H9 (cell line): ENCODE measurements at regions not wholly inside any gene's neighbourhood (a gene's known extent, or its start where the extent isn't known, plus 50 kb on each side); places are given as distances from the start of the nearest gene placed in this dataset.

ENCODE experiments used
- DNase-seq: peaks from one replicate; pipeline ENCODE4 v3.0.0-alpha.2; 2017
- H2AFZ ChIP-seq: one replicate; pipeline ENCODE4 v1.6.1; 2013; ENCODE audit warnings: mild to moderate bottlenecking, low read length, control low read depth, moderate library complexity
- H2AK5ac ChIP-seq: 2 replicates; pipeline ENCODE4 v1.6.1; 2013; ENCODE audit warnings: low read length, control low read depth, mixed read lengths; ENCODE audit not compliant: insufficient read length
- H2BK120ac ChIP-seq: one replicate; pipeline ENCODE4 v1.6.1; 2013; ENCODE audit warnings: low read depth, mild to moderate bottlenecking, low read length, control low read depth, inconsistent platforms; ENCODE audit not compliant: poor library complexity, severe bottlenecking
- H2BK12ac ChIP-seq: 2 replicates; pipeline ENCODE4 v1.6.1; 2013; ENCODE audit warnings: low read length, control low read depth, mixed read lengths, low read depth; ENCODE audit not compliant: insufficient read length
- H2BK15ac ChIP-seq: 2 replicates; pipeline ENCODE4 v1.6.1; 2013; ENCODE audit warnings: low read depth, low read length, control low read depth
- H2BK20ac ChIP-seq: one replicate; pipeline ENCODE4 v1.6.1; 2013; ENCODE audit warnings: low read depth, mild to moderate bottlenecking, low read length, control low read depth, inconsistent platforms; ENCODE audit not compliant: poor library complexity, severe bottlenecking
- H2BK5ac ChIP-seq: 2 replicates; pipeline ENCODE4 v1.6.1; 2013; ENCODE audit warnings: low read length, control low read depth, mixed read lengths; ENCODE audit not compliant: insufficient read length
- H3K14ac ChIP-seq: 2 replicates; pipeline ENCODE4 v1.6.1; 2013; ENCODE audit warnings: low read length, control low read depth; ENCODE audit not compliant: insufficient read depth
- H3K18ac ChIP-seq: 2 replicates; pipeline ENCODE4 v1.6.1; 2013; ENCODE audit warnings: low read depth, mild to moderate bottlenecking, mixed read lengths, low read length, control low read depth; ENCODE audit not compliant: insufficient read length
- H3K23ac ChIP-seq: 2 replicates; pipeline ENCODE4 v1.6.1; 2013; ENCODE audit warnings: low read length, control low read depth, mixed read lengths, low read depth; ENCODE audit not compliant: insufficient read length
- H3K23me2 ChIP-seq: 2 replicates; pipeline ENCODE4 v1.6.1; 2013; ENCODE audit warnings: low read depth, mild to moderate bottlenecking, mixed read lengths, low read length, control low read depth; ENCODE audit not compliant: insufficient read length, poor library complexity, severe bottlenecking
- H3K27ac ChIP-seq: 2 replicates; pipeline ENCODE4 v1.5.1; 2013; ENCODE audit warnings: low read length, control low read depth, mixed read lengths, low read depth; ENCODE audit not compliant: insufficient read length
- H3K27me3 ChIP-seq: 2 replicates; pipeline ENCODE4 v1.6.1; 2013; ENCODE audit warnings: low read length, control low read depth, inconsistent platforms; ENCODE audit not compliant: insufficient read depth
- H3K4ac ChIP-seq: 2 replicates; pipeline ENCODE4 v1.6.1; 2013; ENCODE audit warnings: low read depth, mild to moderate bottlenecking, control low read depth, inconsistent platforms, low read length, moderate library complexity
- H3K4me1 ChIP-seq: 2 replicates; pipeline ENCODE4 v1.6.1; 2013; ENCODE audit warnings: low read length, control low read depth, inconsistent platforms; ENCODE audit not compliant: insufficient read depth
- H3K4me2 ChIP-seq: 2 replicates; pipeline ENCODE4 v1.6.1; 2013; ENCODE audit warnings: low read length, control low read depth, mixed read lengths; ENCODE audit not compliant: insufficient read length, insufficient read depth
- H3K56ac ChIP-seq: 2 replicates; pipeline ENCODE4 v1.6.1; 2013; ENCODE audit warnings: low read depth, mild to moderate bottlenecking, mixed read lengths, low read length, control low read depth; ENCODE audit not compliant: insufficient read length
- H3K79me1 ChIP-seq: 2 replicates; pipeline ENCODE4 v1.6.1; 2013; ENCODE audit warnings: low read depth, mild to moderate bottlenecking, moderate library complexity, low read length, control low read depth, inconsistent platforms; ENCODE audit not compliant: insufficient read depth, poor library complexity, severe bottlenecking
- H3K79me2 ChIP-seq: 2 replicates; pipeline ENCODE4 v1.6.1; 2013; ENCODE audit warnings: low read length, control low read depth, inconsistent platforms; ENCODE audit not compliant: insufficient read depth
- H3K9ac ChIP-seq: 2 replicates; pipeline ENCODE4 v1.6.1; 2013; ENCODE audit warnings: low read length, control low read depth, mixed read lengths; ENCODE audit not compliant: insufficient read length; ENCODE audit errors: extremely low read depth
- H3K9me3 ChIP-seq: one replicate; pipeline ENCODE4 v1.6.1; 2013; ENCODE audit warnings: low read depth, low read length, inconsistent platforms; ENCODE audit not compliant: control insufficient read depth
- H3T11ph ChIP-seq: one replicate; pipeline ENCODE4 v1.6.1; 2013; ENCODE audit warnings: mild to moderate bottlenecking, low read length, control low read depth, inconsistent platforms
- H4K20me1 ChIP-seq: one replicate; pipeline ENCODE4 v1.6.1; 2013; ENCODE audit not compliant: control insufficient read depth, insufficient read length, insufficient read depth
- H4K5ac ChIP-seq: 2 replicates; pipeline ENCODE4 v1.6.1; 2013; ENCODE audit warnings: low read depth, mild to moderate bottlenecking, mixed read lengths, low read length, control low read depth; ENCODE audit not compliant: insufficient read length
- H4K8ac ChIP-seq: replicated peaks from 2 replicates; pipeline ENCODE4 v1.6.1; 2013; ENCODE audit warnings: low read length, control low read depth, mixed read lengths, low read depth; ENCODE audit not compliant: insufficient read length
- H4K91ac ChIP-seq: 2 replicates; pipeline ENCODE4 v1.6.1; 2013; ENCODE audit warnings: low read depth, mild to moderate bottlenecking, moderate library complexity, mixed read lengths, low read length, control low read depth; ENCODE audit not compliant: insufficient read length
- H3K27ac Mint-ChIP-seq, 3 experiments: 2 replicates in 2 of 3; 3 replicates in 1 of 3; pipeline ENCODE4 v1.8.0; 2020 to 2021; ENCODE audit warnings: mixed read lengths in 3 of 3, mild to moderate bottlenecking in 1 of 3, moderate library complexity in 1 of 3
- H3K27me3 Mint-ChIP-seq: 2 replicates; pipeline ENCODE4 v1.8.0; 2021; ENCODE audit warnings: low read depth, mild to moderate bottlenecking, moderate library complexity, mixed read lengths
- H3K36me3 Mint-ChIP-seq, 3 experiments: 2 replicates in 2 of 3; 3 replicates in 1 of 3; pipeline ENCODE4 v1.8.0; 2020 to 2021; ENCODE audit warnings: low read depth in 3 of 3, mixed read lengths in 3 of 3; ENCODE audit not compliant: insufficient read depth in 1 of 3
- H3K4me1 Mint-ChIP-seq, 2 experiments: 2 replicates each; pipeline ENCODE4 v1.8.0; 2020; ENCODE audit warnings: mixed read lengths in 2 of 2
- H3K4me3 Mint-ChIP-seq, 2 experiments: 2 replicates in 1 of 2; 3 replicates in 1 of 2; pipeline ENCODE4 v1.8.0; 2020 to 2021; ENCODE audit warnings: mild to moderate bottlenecking in 2 of 2, mixed read lengths in 2 of 2, moderate library complexity in 1 of 2
- H3K9me3 Mint-ChIP-seq, 2 experiments: 2 replicates in 1 of 2; 3 replicates in 1 of 2; pipeline ENCODE4 v1.8.0; 2020; ENCODE audit warnings: mild to moderate bottlenecking in 2 of 2, mixed read lengths in 2 of 2, moderate library complexity in 1 of 2
- CTCF ChIP-seq: fragments of 200-600 bp; sonication (generic); conservative IDR thresholded peaks from 3 replicates; pipeline ENCODE4 v1.8.0; 2021; ENCODE audit warnings: antibody characterized with exemption, mild to moderate bottlenecking
- WGBS: extraction: QIAGEN DNeasy Blood & Tissue Kit; methylation state at CpG from one replicate; pipeline ENCODE4 v1.1.7; 2013; ENCODE audit warnings: missing lambda C conversion rate, low lambda C conversion rate, mixed read lengths; ENCODE audit not compliant: insufficient read length; ENCODE audit errors: extremely low coverage; 5-methylcytosine and 5-hydroxymethylcytosine counted together

- H3T11ph ChIP-seq, result no peak overlapping the region
- no peak overlapping the region for H3K9ac ChIP-seq
- no peak overlapping the region for H2AFZ ChIP-seq
- no peak overlapping the region for H2AK5ac ChIP-seq
- no peaks in the 10 kb centered on the region for H4K20me1 ChIP-seq
- WGBS, result no CpG with 5 or more reads among the region's 23 CpGs
- H3K14ac ChIP-seq, result no peak overlapping the region
- H3K4me1 ChIP-seq, result no peaks in the 10 kb centered on the region
- H3K23me2 ChIP-seq, result no peaks in the 10 kb centered on the region
- no peak overlapping the region for H4K8ac ChIP-seq
- H2BK20ac ChIP-seq, result no peak overlapping the region
- H3K79me2 ChIP-seq, result no peaks in the 10 kb centered on the region
- H2BK5ac ChIP-seq, result no peak overlapping the region
- H3K79me1 ChIP-seq, result no peaks in the 10 kb centered on the region
- no peak overlapping the region for H3K56ac ChIP-seq
- no peak for TF ChIP-seq CTCF
- no peaks in the 10 kb centered on the region for H3K4me1 Mint-ChIP-seq
- no peaks in the 10 kb centered on the region; the same call in none of the 2 replicates for H3K27me3 Mint-ChIP-seq
- no peaks in the 10 kb centered on the region for H3K9me3 ChIP-seq
- no peak overlapping the region for H3K27ac Mint-ChIP-seq
- no peaks in the 10 kb centered on the region for H3K27me3 ChIP-seq
- H3K4me3 Mint-ChIP-seq, result no peak overlapping the region
- no peak overlapping the region for H3K23ac ChIP-seq
- H3K36me3 Mint-ChIP-seq, result peaks cover 0 to 1% (median 0%) of the 10 kb centered on the region in 3 experiments; a peak in 1 of 7 replicates
- H4K91ac ChIP-seq, result no peak overlapping the region
- no peak overlapping the region for H4K5ac ChIP-seq
- H2BK120ac ChIP-seq, result no peak overlapping the region
- H2BK12ac ChIP-seq, result no peak overlapping the region
- H3K9me3 Mint-ChIP-seq, result no peaks in the 10 kb centered on the region; a peak in 2 of 5 replicates
- no peak overlapping the region for H3K18ac ChIP-seq
- no peak for DNase-seq
- H3K4me2 ChIP-seq, result no peak overlapping the region
- H2BK15ac ChIP-seq, result no peak overlapping the region
- no peak overlapping the region for H3K4ac ChIP-seq
- H3K27ac ChIP-seq, result no peak overlapping the region
These were observed 136.7 kb downstream of the KIF20B start for GRCh38 chr10:89838044-89838615.
